ENCODE measurements at regions not wholly inside any gene's neighbourhood (a gene's known extent, or its start where the extent isn't known, plus 50 kb on each side); places are given as distances from the start of the nearest gene placed in this dataset.
"Not testable (repeated sequence)": the region's sequence is repeated elsewhere in the genome, so short reads cannot be mapped to it uniquely, and the experiment has no call there.

GRCh38 chr17:77526259-77526711 lies 385.5 kb downstream of the SEC14L1 start:
- DNase-seq (ENCODE audit: low read depth), result no peak

GRCh38 chr17:77526728-77527350 lies 386.1 kb downstream of the SEC14L1 start:
- DNase-seq (ENCODE audit: low read depth), result no peak

- no peak for DNase-seq (ENCODE audit: low read depth)
These were observed 386.6 kb downstream of the SEC14L1 start for GRCh38 chr17:77527409-77527808.

- DNase-seq (ENCODE audit: low read depth), result no peak
These were observed 387.2 kb downstream of the SEC14L1 start for GRCh38 chr17:77527836-77528505.

- DNase-seq (ENCODE audit: low read depth), result no peak
These were observed 388.0 kb downstream of the SEC14L1 start for GRCh38 chr17:77528516-77529327.

GRCh38 chr17:77529328-77529650 lies 388.5 kb downstream of the SEC14L1 start:
- DNase-seq (ENCODE audit: low read depth), result no peak

GRCh38 chr17:77530591-77530990 lies 389.8 kb downstream of the SEC14L1 start:
- no peak for DNase-seq (ENCODE audit: low read depth)

GRCh38 chr17:77531002-77531401 lies 390.2 kb downstream of the SEC14L1 start:
- no peak for DNase-seq (ENCODE audit: low read depth)

GRCh38 chr17:77531641-77532040 lies 390.9 kb downstream of the SEC14L1 start:
- no peak for DNase-seq (ENCODE audit: low read depth)

GRCh38 chr17:77533697-77534096 lies 392.9 kb downstream of the SEC14L1 start:
- DNase-seq (ENCODE audit: low read depth), result not testable (repeated sequence)

GRCh38 chr17:77534137-77534536 lies 393.4 kb downstream of the SEC14L1 start:
- no peak for DNase-seq (ENCODE audit: low read depth)

GRCh38 chr17:77535435-77535834 lies 394.7 kb downstream of the SEC14L1 start:
- DNase-seq (ENCODE audit: low read depth), result no peak

- DNase-seq (ENCODE audit: low read depth), result no peak
These were observed 395.1 kb downstream of the SEC14L1 start for GRCh38 chr17:77535892-77536291.

- DNase-seq (ENCODE audit: low read depth), result no peak
These were observed 396.8 kb downstream of the SEC14L1 start for GRCh38 chr17:77537566-77537965.

GRCh38 chr17:77540531-77540930 lies 399.8 kb downstream of the SEC14L1 start:
- no peak for DNase-seq (ENCODE audit: low read depth)

GRCh38 chr17:77540975-77541374 lies 400.2 kb downstream of the SEC14L1 start:
- no peak for DNase-seq (ENCODE audit: low read depth)

- no peak for DNase-seq (ENCODE audit: low read depth)
These were observed 401.2 kb downstream of the SEC14L1 start for GRCh38 chr17:77542011-77542410.

GRCh38 chr17:77542551-77543490 lies 402.1 kb downstream of the SEC14L1 start:
- DNase-seq (ENCODE audit: low read depth), result peak; percentile 35

- no peak for DNase-seq (ENCODE audit: low read depth)
These were observed 403.0 kb downstream of the SEC14L1 start for GRCh38 chr17:77543801-77544200.

- no peak for DNase-seq (ENCODE audit: low read depth)
These were observed 403.8 kb downstream of the SEC14L1 start for GRCh38 chr17:77544347-77545110.

GRCh38 chr17:77546772-77547241 lies 406.0 kb downstream of the SEC14L1 start:
- no peak for DNase-seq (ENCODE audit: low read depth)

All from HS-5 (cell line).